ENCODE measurements at regions not wholly inside any gene's neighbourhood (a gene's known extent, or its start where the extent isn't known, plus 50 kb on each side); places are given as distances from the start of the nearest gene placed in this dataset.

GRCh38 chr4:181671672-181672071 lies 571.5 kb upstream of the TENM3 start:
- no peak overlapping the region for H4K91ac ChIP-seq (ENCODE audit: insufficient read depth, low read depth, low read length)
- no TSS peak for BruUV-seq (replicated peaks)
- WGBS, 2 experiments (ENCODE audit: extremely low coverage in 2 of 2, insufficient read length in 1 of 2): no CpG with 5 or more reads among the region's 2 CpGs
- ChIA-PET CTCF (interaction anchor here (0.5 kb wide), 1 partner anchor 126 kb away, joined by 3 read pairs; no protein-coding TSS in a partner anchor), POLR2A (ENCODE audit: unreplicated experiment) (no interaction called here)
- no peak overlapping the region for H3K18ac ChIP-seq (ENCODE audit: low read depth, low read length)
- H2BK20ac ChIP-seq (ENCODE audit: low read depth, low read length): no peak overlapping the region
- no peak overlapping the region for H2BK120ac ChIP-seq (ENCODE audit: low read depth, low read length)
- no peak overlapping the region for H3K9ac ChIP-seq (ENCODE audit: low read depth, low read length)
- no peak overlapping the region for H3K27ac ChIP-seq (ENCODE audit: insufficient read depth, low read length)
- in situ Hi-C loops (cut with MboI; ENCODE audit: low sequenced_read_pairs): no loop called here
- H3K4me3 ChIP-seq (ENCODE audit: insufficient read depth, low read depth, low read length): no peak overlapping the region
- no peak overlapping the region for H2BK5ac ChIP-seq (ENCODE audit: low read depth, low read length, poor library complexity, severe bottlenecking)
- no peaks in the 10 kb centered on the region for H3K9me3 ChIP-seq (ENCODE audit: control insufficient read depth, insufficient read depth, low read length)
- no peak overlapping the region for H2AK9ac ChIP-seq (replicated peaks; ENCODE audit: low read depth, low read length, poor library complexity)
- no peaks in the 10 kb centered on the region for H3K36me3 ChIP-seq (ENCODE audit: control insufficient read depth, insufficient read depth, low read length)
- H3K14ac ChIP-seq (replicated peaks; ENCODE audit: low read depth, low read length): no peak overlapping the region
- H3K4me1 ChIP-seq (ENCODE audit: control insufficient read depth, insufficient read depth, low read length): no peaks in the 10 kb centered on the region
- no peak for DNase-seq
- TF ChIP-seq USF2 (IDR thresholded peaks at IDR 0.05; ENCODE audit: low read depth, low read length): no peak
- no peak for TF ChIP-seq RAD21 (IDR thresholded peaks at IDR 0.05; ENCODE audit: low read length)
- TF ChIP-seq NFE2L2 (IDR thresholded peaks at IDR 0.05; ENCODE audit: low read depth, low read length): no peak
- TF ChIP-seq SMC3 (IDR thresholded peaks at IDR 0.05; ENCODE audit: low read depth, low read length): no peak
- TF ChIP-seq FOS (IDR thresholded peaks at IDR 0.05; ENCODE audit: low read depth, low read length): no peak
- TF ChIP-seq RFX5 (IDR thresholded peaks at IDR 0.05; ENCODE audit: low read depth, low read length): no peak
- no peak for TF ChIP-seq MXI1 (IDR thresholded peaks at IDR 0.05; ENCODE audit: borderline replicate concordance, low read depth, low read length)
- no peak for TF ChIP-seq POLR2A (IDR thresholded peaks at IDR 0.05; ENCODE audit: low read depth, low read length)
- TF ChIP-seq CTCF (conservative IDR thresholded peaks at IDR 0.05; ENCODE audit: low read depth, low read length): no peak
- no peak for TF ChIP-seq MAZ (IDR thresholded peaks at IDR 0.05; ENCODE audit: borderline replicate concordance, low read depth, low read length)
- TF ChIP-seq RCOR1 (IDR thresholded peaks at IDR 0.05; ENCODE audit: insufficient replicate concordance, low read length): no peak
- no peak for TF ChIP-seq MAFK (IDR thresholded peaks at IDR 0.05; ENCODE audit: low read depth, low read length)
- TF ChIP-seq CHD1 (IDR thresholded peaks at IDR 0.05; ENCODE audit: low read depth, low read length): no peak
- dilution Hi-C loops (cut with HindIII; ENCODE audit: low sequenced_read_pairs, unreplicated experiment): no loop called here
- no peak overlapping the region for H4K8ac ChIP-seq (ENCODE audit: low read depth in 2 of 2, low read length in 2 of 2)
- intact Hi-C loops (cut with micrococcal nuclease): no loop called here
- no peak overlapping the region for H3K4me2 ChIP-seq (ENCODE audit: low read depth, low read length)
- H3K4ac ChIP-seq (ENCODE audit: low read depth, low read length): no peak overlapping the region
- no peaks in the 10 kb centered on the region for H3K9me1 ChIP-seq (ENCODE audit: insufficient read depth, low read length)
- H4K5ac ChIP-seq (ENCODE audit: low read depth, low read length): no peak overlapping the region
- no peaks in the 10 kb centered on the region for H3K79me1 ChIP-seq (ENCODE audit: low read depth in 1 of 2, low read length in 2 of 2)
- H2AK5ac ChIP-seq (ENCODE audit: low read depth, low read length): no peak overlapping the region
- no peaks in the 10 kb centered on the region for H4K20me1 ChIP-seq (ENCODE audit: insufficient read depth, low read length)
- ATAC-seq (ENCODE audit: low read depth): no peak
- no peaks in the 10 kb centered on the region for H3K27me3 ChIP-seq (ENCODE audit: control insufficient read depth, insufficient read depth, low read length)
- no peak overlapping the region for H3K23ac ChIP-seq (ENCODE audit: low read depth, low read length)
- H3K56ac ChIP-seq (ENCODE audit: extremely low read depth, insufficient read depth, low read length): no peak overlapping the region
- H2AFZ ChIP-seq (replicated peaks; ENCODE audit: low read length, poor library complexity): no peak overlapping the region
- H2BK15ac ChIP-seq (ENCODE audit: low read depth, low read length): no peak overlapping the region

Data from IMR-90 (cell line).